ENCODE measurements at regions not wholly inside any gene's neighbourhood (a gene's known extent, or its start where the extent isn't known, plus 50 kb on each side); places are given as distances from the start of the nearest gene placed in this dataset.

GRCh38 chr6:14468647-14469321, 351.2 kb downstream of the CD83 start:
- TF ChIP-seq TAF1 (IDR thresholded peaks at IDR 0.05; ENCODE audit: borderline replicate concordance, insufficient read depth, low read length) = no peak
- TF ChIP-seq POLR2AphosphoS5 (IDR thresholded peaks at IDR 0.05; ENCODE audit: low read depth, low read length) = no peak
- TF ChIP-seq FOXP2 (optimal IDR thresholded peaks at IDR 0.05; ENCODE audit: borderline replicate concordance, extremely low read depth, extremely low read length, insufficient read depth) = no peak
- no peak for TF ChIP-seq SIN3A (IDR thresholded peaks at IDR 0.05; ENCODE audit: borderline replicate concordance, insufficient read depth, low read length)
- TF ChIP-seq REST (IDR thresholded peaks at IDR 0.05; ENCODE audit: insufficient read depth in 1 of 2, low read depth in 2 of 2, low read length in 2 of 2) = no peak

- TF ChIP-seq POLR2AphosphoS5 (IDR thresholded peaks at IDR 0.05; ENCODE audit: low read depth, low read length) (no peak), REST (IDR thresholded peaks at IDR 0.05; ENCODE audit: insufficient read depth in 1 of 2, low read depth in 2 of 2, low read length in 2 of 2) (no peak), FOXP2 (optimal IDR thresholded peaks at IDR 0.05; ENCODE audit: borderline replicate concordance, extremely low read depth, extremely low read length, insufficient read depth) (no peak), TAF1 (IDR thresholded peaks at IDR 0.05; ENCODE audit: borderline replicate concordance, insufficient read depth, low read length) (no peak), SIN3A (IDR thresholded peaks at IDR 0.05; ENCODE audit: borderline replicate concordance, insufficient read depth, low read length) (no peak)
These were observed 352.5 kb downstream of the CD83 start for GRCh38 chr6:14470101-14470500.

- no peak for TF ChIP-seq FOXP2 (optimal IDR thresholded peaks at IDR 0.05; ENCODE audit: borderline replicate concordance, extremely low read depth, extremely low read length, insufficient read depth)
- no peak for TF ChIP-seq REST (IDR thresholded peaks at IDR 0.05; ENCODE audit: insufficient read depth in 1 of 2, low read depth in 2 of 2, low read length in 2 of 2)
- TF ChIP-seq SIN3A (IDR thresholded peaks at IDR 0.05; ENCODE audit: borderline replicate concordance, insufficient read depth, low read length) = no peak
- TF ChIP-seq POLR2AphosphoS5 (IDR thresholded peaks at IDR 0.05; ENCODE audit: low read depth, low read length) = no peak
- TF ChIP-seq TAF1 (IDR thresholded peaks at IDR 0.05; ENCODE audit: borderline replicate concordance, insufficient read depth, low read length) = no peak
These were observed 353.1 kb downstream of the CD83 start for GRCh38 chr6:14470671-14471070.

- no peak for TF ChIP-seq REST (IDR thresholded peaks at IDR 0.05; ENCODE audit: insufficient read depth in 1 of 2, low read depth in 2 of 2, low read length in 2 of 2)
- no peak for TF ChIP-seq SIN3A (IDR thresholded peaks at IDR 0.05; ENCODE audit: borderline replicate concordance, insufficient read depth, low read length)
- no peak for TF ChIP-seq TAF1 (IDR thresholded peaks at IDR 0.05; ENCODE audit: borderline replicate concordance, insufficient read depth, low read length)
- TF ChIP-seq FOXP2 (optimal IDR thresholded peaks at IDR 0.05; ENCODE audit: borderline replicate concordance, extremely low read depth, extremely low read length, insufficient read depth) = no peak
- no peak for TF ChIP-seq POLR2AphosphoS5 (IDR thresholded peaks at IDR 0.05; ENCODE audit: low read depth, low read length)
These were observed 354.8 kb downstream of the CD83 start for GRCh38 chr6:14472255-14472985.
